ENCODE measurements at regions not wholly inside any gene's neighbourhood (a gene's known extent, or its start where the extent isn't known, plus 50 kb on each side); places are given as distances from the start of the nearest gene placed in this dataset.

GRCh38 chr3:72269475-72269874, 484.5 kb upstream of the PROK2 start:
- Histone ChIP-seq H3K23me2 (ENCODE audit: low read depth, low read length) (no peaks in the 10 kb centered on the region; the same call in 1 of the 2 replicates), H2BK15ac (ENCODE audit: low read length) (no peak overlapping the region), H2BK12ac (ENCODE audit: low read depth, low read length) (no peak overlapping the region; the same call in 1 of the 2 replicates), H2AFZ (ENCODE audit: low read length) (no peak overlapping the region), H3K23ac (ENCODE audit: insufficient read length) (no peak overlapping the region), H4K5ac (ENCODE audit: insufficient read length, low read depth, low read length) (no peak overlapping the region), H3K56ac (replicated peaks; ENCODE audit: insufficient read length, low read depth, low read length) (no peak overlapping the region), H3K4ac (replicated peaks; ENCODE audit: insufficient read length, low read depth, low read length) (no peak overlapping the region), H3K9me3 (ENCODE audit: insufficient read depth in 2 of 2, low read depth in 1 of 2, low read length in 1 of 2) (no peaks in the 10 kb centered on the region), H3K14ac (ENCODE audit: insufficient read length) (no peak overlapping the region), H3K4me2 (ENCODE audit: insufficient read depth in 1 of 2, low read depth in 2 of 2, low read length in 2 of 2) (no peak overlapping the region), H2BK120ac (replicated peaks; ENCODE audit: low read depth, low read length) (no peak overlapping the region), H3K36me3 (ENCODE audit: control insufficient read depth in 2 of 4, insufficient read depth in 4 of 4, low read length in 3 of 4) (no peaks in the 10 kb centered on the region), H2BK20ac (ENCODE audit: low read length) (no peak overlapping the region), H3K79me1 (ENCODE audit: low read depth, low read length) (no peaks in the 10 kb centered on the region), H3K4me1 (replicated peaks in 1 of 4; ENCODE audit: control insufficient read depth in 3 of 4, insufficient read depth in 4 of 4, low read length in 3 of 4) (peaks cover 0 to 10% (median 2%) of the 10 kb centered on the region in 4 experiments; a peak in 3 of 7 replicates), H4K20me1 (replicated peaks in 1 of 2; ENCODE audit: control insufficient read depth in 1 of 2, insufficient read depth in 2 of 2, low read length in 2 of 2) (no peaks in the 10 kb centered on the region), H2AK5ac (ENCODE audit: low read depth, low read length) (no peak overlapping the region), H3K27ac (ENCODE audit: low read depth, low read length) (no peak overlapping the region), H3K18ac (ENCODE audit: extremely low read depth, low read length) (no peak overlapping the region), H3K27me3 (replicated peaks in 1 of 4; ENCODE audit: control insufficient read depth in 3 of 4, extremely low read depth in 1 of 4, insufficient read depth in 3 of 4, low read length in 3 of 4) (no peaks in the 10 kb centered on the region), H4K91ac (replicated peaks; ENCODE audit: insufficient read length, low read length) (no peak overlapping the region), H2BK5ac (ENCODE audit: low read depth, low read length) (no peak overlapping the region), H3K4me3 (ENCODE audit: extremely low read depth in 1 of 4, insufficient read depth in 2 of 4, low read depth in 3 of 4, low read length in 4 of 4) (no peak overlapping the region), H4K8ac (ENCODE audit: extremely low read depth, insufficient read depth, low read length) (no peak overlapping the region), H3K9ac (replicated peaks in 1 of 4; ENCODE audit: extremely low read depth in 1 of 4, low read depth in 3 of 4, low read length in 3 of 4) (no peak overlapping the region), H3K79me2 (ENCODE audit: control insufficient read depth in 1 of 2, insufficient read depth in 2 of 2, low read length in 2 of 2) (no peaks in the 10 kb centered on the region)
- no peak for FAIRE-seq
- 92% methylated on average over 3 of the region's 3 CpGs; no CpG with 5 or more reads in 1 of the 2 experiments for WGBS, 2 experiments (ENCODE audit: extremely low coverage in 1 of 2, insufficient coverage in 1 of 2, insufficient read length in 1 of 2, insufficient replicate concordance in 2 of 2, low coverage in 1 of 2, low lambda C conversion rate in 2 of 2, missing lambda C conversion rate in 1 of 2)
- ChIA-PET CTCF (ENCODE audit: partially characterized antibody) (interaction anchor here (1.1 to 2.4 kb wide), 2 partner anchors 105 to 313 kb away, joined by 3 to 6 read pairs; no protein-coding TSS in a partner anchor), POLR2A (ENCODE audit: partially characterized antibody) (no interaction called here)
- no peak for DNase-seq (ENCODE audit: low read depth in 1 of 2, low spot score in 2 of 2)
- TF ChIP-seq FOSL1 (IDR thresholded peaks at IDR 0.05; ENCODE audit: insufficient read depth, low read depth, low read length) = no peak
- TF ChIP-seq CBX8 (IDR thresholded peaks at IDR 0.05; ENCODE audit: borderline replicate concordance, low read depth, low read length) = no peak
- no peak for TF ChIP-seq MAFK (IDR thresholded peaks at IDR 0.05; ENCODE audit: low read depth, low read length)
- TF ChIP-seq SP2 (IDR thresholded peaks at IDR 0.05; ENCODE audit: low read length) = no peak
- TF ChIP-seq CEBPB (IDR thresholded peaks at IDR 0.05; ENCODE audit: low read depth, low read length) = no peak
- no peak for TF ChIP-seq RAD21 (IDR thresholded peaks at IDR 0.05 in 1 of 2, conservative IDR thresholded peaks at IDR 0.05 in 1 of 2; ENCODE audit: low read depth in 2 of 2, low read length in 2 of 2)
- TF ChIP-seq KDM1A (IDR thresholded peaks at IDR 0.05; ENCODE audit: borderline replicate concordance, low read length) = no peak
- no peak for TF ChIP-seq KDM4A (IDR thresholded peaks at IDR 0.05; ENCODE audit: low read depth, low read length, severe bottlenecking)
- no peak for TF ChIP-seq SAP30 (IDR thresholded peaks at IDR 0.05; ENCODE audit: insufficient read depth, insufficient replicate concordance, low read length)
- TF ChIP-seq BCL11A (IDR thresholded peaks at IDR 0.05; ENCODE audit: low read depth in 2 of 2, low read length in 2 of 2) = no peak
- TF ChIP-seq POU5F1 (IDR thresholded peaks at IDR 0.05; ENCODE audit: low read depth, low read length) = no peak
- TF ChIP-seq ATF2 (IDR thresholded peaks at IDR 0.05; ENCODE audit: low read length) = no peak

All from H1 (cell line).